GM10266 (cell line): ENCODE measurements at regions not wholly inside any gene's neighbourhood (a gene's known extent, or its start where the extent isn't known, plus 50 kb on each side); places are given as distances from the start of the nearest gene placed in this dataset.

Source experiments
- DNase-seq: peaks from one replicate; pipeline ENCODE4 v3.0.0; 2012; ENCODE audit errors: extremely low spot score
- CTCF ChIP-seq: IDR thresholded peaks from 2 replicates; pipeline ENCODE4 v1.5.1; 2012; ENCODE audit warnings: mild to moderate bottlenecking, low read depth; ENCODE audit not compliant: control insufficient read depth, insufficient read depth; ENCODE audit errors: missing control alignments

GRCh38 chr11:70713988-70714665 lies 315.8 kb downstream of the CTTN start:
- no peak for DNase-seq
- TF ChIP-seq CTCF, result no peak

GRCh38 chr11:70715166-70715951 lies 317.0 kb downstream of the CTTN start:
- DNase-seq, result no peak
- TF ChIP-seq CTCF, result no peak

- TF ChIP-seq CTCF, result no peak
- DNase-seq, result no peak
Observed at GRCh38 chr11:70716216-70716615, 317.9 kb downstream of the CTTN start.

GRCh38 chr11:70716986-70717775 lies 318.9 kb downstream of the CTTN start:
- no peak for DNase-seq

GRCh38 chr11:70717936-70718595 lies 319.7 kb downstream of the CTTN start:
- no peak for TF ChIP-seq CTCF

More at GRCh38 chr11:70716986-70717775, 318.9 kb downstream of the CTTN start:
- TF ChIP-seq CTCF, result no peak

GRCh38 chr11:70719516-70719915 lies 321.2 kb downstream of the CTTN start:
- no peak for TF ChIP-seq CTCF
- no peak for DNase-seq

More at GRCh38 chr11:70717936-70718595, 319.7 kb downstream of the CTTN start:
- no peak for DNase-seq
